HG03469 (cell line): ENCODE measurements at regions not wholly inside any gene's neighbourhood (a gene's known extent, or its start where the extent isn't known, plus 50 kb on each side); places are given as distances from the start of the nearest gene placed in this dataset.
"Not testable (repeated sequence)": the region's sequence is repeated elsewhere in the genome, so short reads cannot be mapped to it uniquely, and the experiment has no call there.

Source experiments
- ATAC-seq: cut with Tn5 transposase; IDR thresholded peaks from one replicate; pipeline ENCODE4 v1.9.1; 2021; ENCODE audit warnings: mild to moderate bottlenecking, moderate library complexity, moderate number of reproducible peaks; ENCODE audit not compliant: unreplicated experiment

DNA sequence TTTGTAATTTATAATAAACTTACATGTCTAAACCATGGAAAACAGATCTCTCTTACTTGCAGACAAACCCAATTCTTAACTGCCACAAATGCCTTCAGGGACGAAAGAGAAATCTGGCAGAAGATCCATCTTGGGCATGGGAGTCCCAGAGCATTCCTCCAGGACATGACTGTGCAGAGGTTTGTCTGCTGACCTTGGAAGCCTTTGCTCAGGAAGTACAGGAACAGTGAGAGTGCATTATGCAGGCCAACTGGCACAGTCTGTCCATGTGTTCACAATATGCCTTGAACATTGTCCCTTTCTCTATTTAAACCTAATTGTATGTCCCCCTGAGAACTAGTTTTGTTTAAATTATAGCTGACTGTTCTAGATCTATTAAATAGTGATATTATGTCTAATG is 467.1 kb downstream of the ATP23 start:
- no peak for ATAC-seq

DNA sequence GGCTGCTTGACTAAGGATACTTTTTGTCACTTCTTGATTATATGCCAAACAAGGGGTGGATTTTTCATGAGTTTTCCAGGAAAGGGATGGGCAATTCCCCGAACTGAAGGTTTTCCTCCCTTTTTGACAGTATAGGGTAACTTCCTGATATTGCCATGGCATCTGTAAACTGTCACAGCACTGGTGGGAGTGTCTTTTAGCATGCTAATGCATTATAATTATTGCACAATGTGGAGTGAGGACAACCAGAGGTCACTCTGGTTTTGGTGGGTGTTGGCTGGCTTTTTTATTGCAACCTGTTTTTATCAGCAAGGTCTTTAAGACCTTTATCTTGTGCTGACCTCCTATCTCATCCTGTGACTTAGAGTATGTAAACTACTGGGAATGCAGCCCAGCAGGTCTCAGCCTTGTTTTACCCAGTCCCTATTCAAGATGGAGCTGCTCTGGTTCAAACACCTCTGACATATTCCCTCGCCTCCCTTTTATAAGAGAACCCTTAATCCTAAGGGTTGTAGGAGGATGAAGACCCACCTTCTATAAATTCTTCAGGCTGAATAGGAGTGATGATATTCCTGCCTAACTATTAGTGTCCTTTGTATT is 471.2 kb downstream of the ATP23 start:
- no peak for ATAC-seq

DNA sequence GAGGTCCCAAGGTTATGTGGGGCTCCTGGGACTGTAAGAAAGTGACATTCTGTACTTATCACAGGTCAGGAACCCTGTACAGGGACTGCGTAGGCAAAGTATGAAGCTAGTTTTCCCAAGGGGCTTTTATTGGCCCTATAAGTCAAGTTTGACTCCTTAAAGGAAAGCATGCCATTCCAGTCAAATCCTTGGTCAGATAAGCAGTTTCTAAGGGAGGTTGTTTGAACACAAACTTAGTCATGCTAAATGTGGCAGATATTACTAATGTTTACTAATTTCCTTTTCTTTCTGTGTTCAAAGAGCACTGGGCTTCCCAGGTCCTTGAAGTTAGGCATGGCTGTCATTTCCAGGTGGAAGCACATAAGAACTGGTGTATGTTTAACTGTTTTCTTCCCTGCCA is 472.4 kb downstream of the ATP23 start:
- no peak for ATAC-seq

DNA sequence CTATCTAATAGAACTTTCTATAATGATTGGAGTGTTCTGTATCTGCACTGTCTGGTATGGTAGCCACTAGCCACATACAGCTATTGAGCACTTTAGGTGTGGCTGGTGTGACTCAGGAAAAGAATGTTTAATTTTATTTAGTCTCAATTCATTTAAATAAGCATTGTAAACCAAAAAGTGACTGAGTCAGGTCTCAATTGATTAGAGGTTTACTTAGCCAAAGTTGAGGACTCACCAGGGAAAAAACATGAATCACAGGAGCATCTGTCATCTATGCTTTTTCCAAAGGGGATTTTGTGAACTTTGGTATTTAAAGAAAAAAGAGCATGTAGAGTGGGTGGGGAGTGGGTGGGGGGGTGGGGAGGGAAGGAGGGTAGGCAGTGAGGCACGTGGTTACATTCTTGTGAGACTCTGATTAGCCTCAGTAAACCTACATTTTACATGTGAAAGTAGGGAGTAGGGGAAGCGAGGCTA is 473.1 kb downstream of the ATP23 start:
- ATAC-seq: no peak

DNA sequence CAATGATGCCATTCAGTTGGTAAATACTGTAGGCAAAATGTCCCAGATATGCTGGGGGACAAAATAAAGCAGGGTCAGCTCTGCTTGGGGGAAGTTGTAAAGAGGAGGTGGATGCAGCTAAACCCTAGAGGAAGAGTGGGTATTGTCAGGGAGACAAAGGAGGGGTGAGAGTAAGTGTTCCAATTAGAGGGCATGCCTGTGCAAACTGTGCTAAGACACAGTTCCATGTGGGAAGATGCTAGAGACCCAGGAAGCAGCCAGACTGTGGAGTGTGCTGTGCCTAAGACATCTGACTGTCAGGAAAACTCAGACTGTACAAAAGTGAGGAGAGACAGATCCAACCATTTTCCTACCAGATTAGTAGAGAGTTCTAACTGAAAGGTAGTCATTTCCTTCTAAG is 474.3 kb downstream of the ATP23 start:
- no peak for ATAC-seq

DNA sequence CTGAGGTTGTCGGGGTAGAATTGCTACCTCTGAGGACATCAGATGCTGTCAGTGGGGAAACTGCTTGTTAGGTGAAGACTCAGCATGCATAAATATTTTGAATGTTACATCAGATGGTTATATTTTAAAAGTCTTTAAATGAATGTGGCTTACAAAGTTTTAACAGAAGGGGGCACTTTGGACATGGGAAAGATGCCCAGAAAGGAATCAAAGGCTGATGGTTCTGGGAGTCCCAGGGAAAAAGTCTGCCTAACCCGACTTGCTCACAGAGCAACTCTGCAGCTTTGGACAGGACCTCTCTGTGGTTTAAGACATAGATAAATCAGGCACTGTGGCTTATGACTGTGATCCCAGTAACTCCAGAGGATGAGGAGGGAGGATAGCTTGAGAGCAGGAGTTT is 474.9 kb downstream of the ATP23 start:
- no peak for ATAC-seq

DNA sequence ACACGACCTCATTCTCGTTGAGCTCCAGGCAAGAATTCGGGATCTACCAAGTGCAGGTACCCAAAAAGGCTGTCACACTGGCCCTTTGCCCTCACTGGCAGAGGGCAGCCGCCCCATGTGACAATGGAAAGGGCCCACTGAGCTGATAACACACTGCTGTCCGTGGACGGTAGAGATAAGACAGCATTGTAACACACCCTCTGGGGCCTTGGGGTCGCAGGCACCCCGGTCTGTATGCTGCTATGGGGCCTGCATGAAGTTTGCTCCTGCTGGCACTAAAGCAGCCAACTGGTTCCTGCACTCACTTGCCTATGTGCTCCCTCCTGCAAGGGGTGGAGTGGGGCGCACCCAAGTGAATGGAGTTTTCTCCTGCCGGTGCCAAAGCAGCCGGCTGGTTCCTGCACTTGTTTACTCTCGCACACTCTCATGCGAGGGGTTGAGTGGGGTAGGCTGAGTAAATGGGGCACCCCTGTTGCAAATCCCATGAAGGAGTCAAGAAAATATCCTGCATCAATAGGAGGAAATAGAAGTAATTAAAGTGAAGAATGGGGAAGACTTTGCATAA is 477.9 kb downstream of the ATP23 start:
- no peak for ATAC-seq

DNA sequence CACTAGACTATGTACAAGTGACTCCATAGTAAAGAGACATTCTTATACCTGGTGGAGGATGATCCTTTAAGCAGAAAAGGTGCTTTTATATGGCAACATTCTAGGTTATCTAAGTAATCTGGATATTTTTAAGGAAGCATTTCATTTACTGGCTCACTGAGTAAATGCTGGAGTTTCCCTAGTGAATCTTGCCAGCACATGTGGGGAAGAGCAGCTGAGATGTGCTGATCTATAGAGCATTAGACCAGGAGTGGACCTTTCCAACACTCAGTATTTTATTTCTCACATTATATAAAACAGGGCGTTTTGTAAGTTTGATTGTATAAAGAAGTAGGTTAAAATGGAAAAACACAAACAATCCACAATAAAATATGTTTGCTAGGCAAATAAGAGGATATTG is 478.5 kb downstream of the ATP23 start:
- ATAC-seq: no peak

DNA sequence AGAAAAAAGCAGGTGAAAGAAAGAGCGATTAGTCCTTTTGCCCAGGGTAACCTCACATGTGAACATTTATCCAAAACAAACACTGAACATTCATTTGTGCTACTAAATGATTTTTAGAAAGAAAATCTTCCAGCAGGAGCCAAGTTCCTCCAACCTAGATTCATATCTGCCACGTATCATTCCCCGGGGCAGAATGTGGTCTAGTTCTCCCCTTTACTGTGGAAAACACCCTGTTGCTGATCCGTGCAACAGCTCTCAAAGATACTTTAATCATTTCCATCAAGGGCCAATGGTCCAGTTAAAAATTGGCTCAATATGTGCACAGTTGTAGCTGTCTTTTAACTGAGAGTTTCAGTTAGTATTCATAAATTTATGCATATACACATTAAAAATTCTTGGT is 479.1 kb downstream of the ATP23 start:
- no peak for ATAC-seq

DNA sequence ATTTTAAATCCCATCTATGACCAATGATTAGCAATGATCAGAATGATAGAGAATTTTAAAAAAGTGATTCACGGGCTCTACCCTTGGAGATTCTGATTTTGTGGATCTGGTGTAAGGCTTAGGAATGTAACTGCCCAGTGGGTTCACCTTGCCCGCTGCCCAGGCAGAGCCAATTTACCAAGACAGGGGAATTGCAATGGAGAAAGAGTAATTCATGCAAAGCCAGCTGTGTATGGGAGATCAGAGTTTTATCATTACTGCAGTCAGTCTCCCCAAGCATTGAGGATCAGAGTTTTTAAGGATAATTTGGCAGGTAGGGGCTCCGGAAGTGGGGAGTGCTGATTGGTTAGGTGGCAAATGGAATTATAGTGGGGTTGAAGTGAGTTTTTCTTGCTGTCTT is 480.6 kb downstream of the ATP23 start:
- ATAC-seq: no peak

DNA sequence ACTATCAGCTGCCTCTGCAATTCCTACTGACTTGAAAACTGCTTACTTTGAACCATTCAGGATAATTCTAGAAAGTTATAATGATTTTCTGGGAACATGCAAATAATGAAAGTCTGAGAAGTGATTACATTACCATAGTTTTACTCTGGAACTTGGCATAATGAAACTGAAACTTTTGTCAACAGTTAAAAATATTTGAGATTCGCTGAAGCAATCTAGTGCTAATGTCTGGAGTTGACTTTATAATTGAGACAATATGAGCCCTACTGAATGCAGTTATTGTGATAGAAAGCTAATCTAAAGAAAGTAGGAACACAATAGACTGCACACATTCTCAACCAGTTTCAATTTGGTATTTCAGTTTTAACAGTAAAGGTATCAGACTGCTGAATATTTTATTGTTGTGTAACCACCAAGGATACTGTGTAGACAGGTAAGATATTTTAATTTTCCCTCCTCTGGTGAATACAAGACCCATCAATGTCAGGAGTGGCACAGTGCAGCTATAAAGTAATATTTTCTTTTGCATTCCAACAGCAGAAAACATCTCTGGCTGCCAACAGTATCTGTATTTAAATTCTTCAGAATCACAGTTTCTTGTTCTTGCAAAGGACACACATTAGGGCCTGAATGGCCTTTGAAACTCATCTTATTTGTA is 483.5 kb downstream of the ATP23 start:
- peak; percentile 24 for ATAC-seq

DNA sequence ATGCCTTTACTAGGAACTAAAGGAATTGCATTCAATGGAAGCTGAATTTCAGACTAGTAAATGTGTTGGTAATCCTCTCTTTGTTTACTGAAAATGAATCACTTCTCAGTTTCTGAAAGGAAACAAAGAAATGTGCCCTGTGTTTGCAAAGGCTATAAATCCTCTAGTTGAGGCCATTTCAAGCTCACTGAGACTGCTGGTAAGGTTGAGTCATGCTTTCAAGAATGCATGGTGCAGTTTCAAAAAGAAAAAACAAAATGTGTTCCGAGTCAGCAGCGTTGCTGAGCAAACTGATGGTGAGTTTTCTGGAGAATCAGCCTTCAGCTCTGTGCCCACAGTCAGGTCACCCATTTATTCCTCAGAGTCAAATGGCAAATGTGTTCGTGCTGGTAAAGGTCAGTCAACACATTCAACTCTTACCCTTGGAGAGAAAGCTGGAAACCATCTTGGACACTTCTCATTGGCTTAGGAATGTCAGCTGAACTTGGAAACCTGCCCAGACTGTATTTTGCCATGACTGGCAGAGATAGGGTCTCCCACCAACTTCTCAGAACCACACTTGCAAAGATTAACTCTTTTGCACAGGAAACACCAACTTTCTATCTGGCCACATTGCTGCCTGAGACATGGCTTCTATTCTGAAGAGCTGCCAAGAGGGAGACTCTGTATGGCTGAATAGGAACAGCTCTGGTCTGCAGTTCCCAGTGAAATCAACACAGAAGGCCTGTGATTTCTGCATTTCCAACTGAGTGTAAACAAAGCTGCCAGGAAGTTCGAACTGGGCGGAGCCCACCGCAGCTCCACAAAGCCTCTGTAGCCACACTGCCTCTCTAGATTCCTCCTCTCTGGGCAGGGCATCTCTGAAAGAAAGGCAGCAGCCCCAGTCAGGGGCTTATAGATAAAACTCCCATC is 484.4 kb downstream of the ATP23 start:
- peak; percentile 87 for ATAC-seq

DNA sequence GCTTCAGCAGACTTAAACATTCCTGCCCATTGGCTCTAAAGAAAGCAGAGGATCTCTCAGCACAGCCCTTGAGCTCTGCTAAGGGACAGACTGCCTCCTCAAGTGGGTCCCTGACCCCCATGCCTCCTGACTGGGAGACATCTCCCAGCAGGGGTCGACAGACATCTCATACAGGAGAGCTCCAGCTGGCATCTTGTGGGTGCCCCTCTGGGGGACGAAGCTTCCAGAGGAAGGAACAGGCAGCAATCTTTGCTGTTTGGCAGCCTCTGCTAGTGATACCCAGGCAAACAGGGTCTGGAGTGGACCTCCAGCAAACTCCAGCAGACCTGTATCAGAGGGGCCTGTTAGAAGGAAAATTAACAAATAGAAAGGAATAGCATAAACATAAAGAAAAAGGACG is 485.1 kb downstream of the ATP23 start:
- ATAC-seq: not testable (repeated sequence)

DNA sequence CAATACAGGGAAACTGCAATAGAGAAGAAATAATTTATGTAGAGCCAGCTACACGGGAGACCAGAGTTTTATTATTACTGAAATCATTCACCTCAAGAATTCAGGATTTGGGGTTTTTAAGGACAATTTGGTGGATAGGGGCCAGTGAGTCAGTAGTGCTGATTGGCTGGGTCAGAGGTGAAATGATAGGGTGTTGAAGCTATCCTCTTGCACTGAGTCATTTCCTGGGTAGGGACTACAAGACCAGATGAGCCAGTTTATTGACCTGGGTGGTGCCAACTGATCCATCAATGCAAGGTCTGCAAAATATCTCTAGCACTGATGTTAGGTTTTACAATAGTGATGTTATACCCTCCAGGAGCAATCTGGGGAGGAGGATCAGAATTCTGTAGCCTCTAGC is 486.3 kb downstream of the LRIG3 start:
- ATAC-seq: no peak

DNA sequence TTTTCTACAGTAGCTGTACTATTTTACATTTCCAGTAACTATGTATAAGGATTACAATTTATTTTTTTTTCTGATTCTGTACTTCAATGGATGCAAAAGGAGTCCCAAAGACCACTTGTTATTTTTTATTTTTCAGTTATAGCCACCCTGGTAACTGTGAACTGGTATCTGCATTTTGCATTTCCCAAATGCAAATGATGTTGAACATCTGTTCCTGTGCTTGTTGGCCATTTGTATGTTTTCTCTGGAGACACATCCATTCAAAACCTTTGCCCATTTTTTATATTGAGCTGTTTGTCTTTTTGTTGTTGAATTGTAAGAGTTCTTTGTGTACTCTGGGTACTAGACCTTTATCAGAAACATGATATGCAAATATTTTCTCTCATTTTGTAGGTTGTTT is 485.6 kb downstream of the LRIG3 start:
- ATAC-seq: no peak

DNA sequence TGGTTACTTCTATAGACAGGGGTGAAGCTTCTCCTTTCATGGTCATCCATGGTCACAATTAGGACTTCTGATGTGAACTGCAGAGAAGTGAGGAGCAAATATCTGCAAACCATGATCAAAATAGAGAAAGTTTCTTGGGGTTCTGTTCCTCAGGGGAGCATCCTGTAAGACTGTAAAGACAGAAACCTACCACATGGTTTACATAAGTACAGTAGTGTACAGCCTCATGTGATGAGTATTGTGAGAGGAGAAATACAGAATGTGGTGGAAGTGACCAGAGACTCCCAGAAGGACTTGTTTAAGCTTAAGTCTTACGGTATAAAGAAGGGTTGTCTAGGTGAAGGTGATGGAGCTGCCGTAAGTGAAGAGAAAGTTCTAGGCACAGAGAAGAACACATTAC is 484.7 kb downstream of the LRIG3 start:
- ATAC-seq: no peak

DNA sequence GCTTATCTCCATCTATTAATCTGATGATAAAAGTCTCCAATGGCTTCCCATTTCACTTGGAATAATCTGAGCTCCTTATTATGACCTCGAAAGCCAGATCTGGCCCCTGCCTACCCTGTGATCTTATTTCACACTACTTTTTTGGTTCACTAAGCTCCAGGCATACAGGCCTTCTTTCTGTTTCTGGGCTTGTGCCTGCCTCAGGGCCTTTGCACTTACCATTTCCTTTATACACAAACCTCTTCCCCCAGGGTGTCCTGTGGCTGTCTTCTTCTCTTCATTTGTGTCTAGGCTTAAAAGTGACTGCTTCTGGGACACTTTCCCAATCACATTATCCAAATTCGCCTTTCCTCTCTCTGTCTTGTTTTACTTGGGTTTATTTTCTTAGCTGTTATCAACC is 478.8 kb downstream of the LRIG3 start:
- ATAC-seq: no peak

DNA sequence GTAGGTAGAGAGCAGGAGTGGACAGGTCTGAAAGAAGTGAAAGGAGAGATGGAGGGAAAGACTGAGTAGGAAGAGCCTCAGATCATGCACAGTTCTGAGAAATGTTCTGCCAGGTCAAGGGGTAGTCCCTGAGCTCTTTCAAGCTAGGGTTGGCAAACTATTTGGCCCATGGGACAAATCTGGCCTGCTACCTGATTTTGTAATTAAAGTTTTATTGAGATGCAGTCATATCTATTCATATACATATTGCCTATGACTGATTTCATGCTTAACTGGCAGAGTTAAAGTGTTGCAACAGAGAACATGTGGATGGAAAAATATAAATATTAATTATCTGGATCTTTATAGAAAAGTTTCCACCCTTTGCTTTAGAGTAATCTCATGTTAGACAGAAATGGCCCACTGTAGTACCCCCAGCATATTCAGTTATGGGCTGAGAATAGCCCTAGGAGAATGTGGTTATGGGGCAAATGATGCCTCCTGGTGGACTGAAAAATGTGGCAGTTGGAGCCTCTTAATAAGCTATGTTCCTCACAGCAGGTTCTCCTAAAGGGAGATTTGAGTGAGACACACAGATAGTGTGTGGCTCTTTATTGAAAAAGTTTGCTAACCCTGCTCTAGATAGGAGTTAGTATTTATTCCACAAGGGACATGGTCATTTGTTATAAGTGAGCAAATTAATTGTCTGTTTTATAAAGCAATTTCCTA is 476.9 kb downstream of the LRIG3 start:
- ATAC-seq: peak; percentile 68

DNA sequence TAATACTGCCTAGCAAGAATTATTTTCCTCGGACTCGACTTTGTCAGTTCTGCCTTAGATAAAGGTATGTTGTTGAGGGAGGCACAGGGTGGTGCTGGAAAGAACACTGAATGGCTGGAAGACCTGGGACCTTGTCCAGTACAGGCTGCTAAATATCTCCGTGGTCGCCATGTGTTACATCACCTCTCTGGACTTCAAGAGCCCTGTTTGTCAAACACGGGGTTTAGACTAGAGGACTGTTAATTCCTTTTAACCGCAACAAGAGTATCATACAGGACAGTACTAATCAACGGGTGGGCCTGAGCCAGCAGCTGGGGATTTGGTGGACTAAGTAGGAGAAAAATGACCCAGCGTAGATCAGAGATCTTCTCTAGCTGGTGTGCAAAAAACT is 476.3 kb downstream of the LRIG3 start:
- ATAC-seq: no peak

DNA sequence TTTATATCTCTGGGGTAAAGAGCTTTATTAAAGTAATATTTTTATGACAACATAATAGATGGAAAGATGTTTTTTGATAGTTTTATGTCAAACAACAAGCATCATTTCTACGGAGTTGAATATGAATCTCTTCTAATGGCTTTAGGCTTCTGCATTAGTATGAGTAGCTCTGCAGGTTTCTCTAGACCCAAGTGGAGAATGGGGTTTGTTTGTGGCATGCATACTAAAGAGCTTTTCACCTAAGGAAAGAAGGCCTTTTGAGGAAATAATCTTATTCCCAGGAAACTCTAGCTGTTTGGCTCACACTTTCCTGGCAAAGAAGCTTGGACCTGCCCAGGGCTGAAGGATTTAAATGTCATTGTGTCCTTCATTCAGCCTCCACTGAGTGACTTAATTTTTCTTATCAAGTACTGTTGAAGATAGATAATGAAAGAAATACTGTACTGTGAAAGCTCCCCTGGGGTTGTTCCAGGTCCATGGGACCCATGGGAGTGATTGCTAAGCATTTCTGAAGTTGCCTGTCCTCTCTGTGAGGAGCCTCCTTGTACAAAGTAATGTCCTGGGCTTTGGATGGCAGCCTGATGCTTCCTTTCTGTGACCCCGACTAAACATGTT is 469.3 kb downstream of the LRIG3 start:
- no peak for ATAC-seq

DNA sequence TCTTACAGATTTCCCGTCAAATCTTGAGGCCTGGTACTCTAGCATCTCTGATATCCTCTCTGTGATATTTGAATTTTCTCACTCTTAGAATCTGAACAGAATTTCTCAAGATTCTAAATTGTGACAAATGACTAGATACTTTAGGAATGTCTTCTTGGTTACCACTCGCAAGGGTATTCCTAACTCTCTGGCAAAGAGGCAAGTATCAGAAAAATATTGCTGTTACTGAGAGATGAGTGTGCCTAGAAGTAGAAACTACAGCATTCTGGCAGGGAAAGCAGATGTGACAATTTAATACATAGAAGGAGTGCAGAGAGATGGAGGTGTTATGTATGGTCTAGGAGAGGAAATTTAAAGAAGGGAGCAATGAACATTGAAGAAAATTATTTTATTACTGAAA is 467.8 kb downstream of the LRIG3 start:
- ATAC-seq: no peak
